ENCODE measurements at regions not wholly inside any gene's neighbourhood (a gene's known extent, or its start where the extent isn't known, plus 50 kb on each side); places are given as distances from the start of the nearest gene placed in this dataset.

DNA sequence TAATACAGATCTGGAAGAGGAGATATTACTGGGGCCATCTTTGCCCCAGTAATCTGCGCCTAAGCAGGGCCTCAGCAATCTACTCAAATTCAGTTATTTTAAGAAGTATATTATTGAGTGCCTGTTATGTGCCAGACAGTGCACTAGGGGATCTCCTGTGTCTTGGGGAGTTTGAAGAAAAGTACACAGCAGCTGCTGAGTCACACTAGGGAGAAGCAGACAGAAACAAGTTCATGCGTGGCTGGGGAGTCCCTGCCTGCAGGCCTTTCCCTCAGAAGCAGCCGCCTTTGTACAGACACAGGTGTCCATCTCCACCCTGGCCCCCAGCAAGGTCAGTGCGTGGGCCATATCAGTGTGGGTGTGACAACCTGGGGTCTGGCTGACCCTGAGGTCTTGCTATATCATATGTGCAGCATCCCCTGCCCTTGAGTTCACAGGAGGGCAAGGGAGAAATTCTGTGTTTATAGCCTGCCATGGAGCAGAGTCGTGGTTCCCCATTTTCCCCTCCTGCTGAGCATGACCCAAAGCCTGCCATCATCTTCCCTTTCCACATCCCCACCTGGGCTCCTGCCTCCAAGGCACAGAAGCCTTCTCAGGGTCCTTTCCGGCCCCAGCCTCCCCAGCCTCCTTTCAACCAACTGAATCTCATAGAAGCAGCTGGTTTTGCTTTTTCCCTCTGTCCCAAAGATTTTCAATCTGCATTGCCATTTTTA is 229.9 kb upstream of the SDK2 start:
- peak; percentile 22 for ATAC-seq
- Mint-ChIP-seq H3K27ac (no peak overlapping the region), H3K36me3 (no peaks in the 10 kb centered on the region), H3K9me3 (no peaks in the 10 kb centered on the region), H3K4me3 (no peak overlapping the region), H3K4me1 (peaks cover 0 to 7% (median 0%) of the 10 kb centered on the region in 7 donors), H3K27me3 (peaks cover 0 to 3% (median 0%) of the 10 kb centered on the region in 5 donors)
- no peak overlapping the region for H3K27ac ChIP-seq (ENCODE audit: low read depth, low read length)
- H3K4me3 ChIP-seq (ENCODE audit: low read length) = no peak overlapping the region
- ChIA-PET POLR2A (no interaction called here), CTCF (interaction anchor here (0.8 kb wide), 1 partner anchor 22 kb away, joined by 3 read pairs; no protein-coding TSS in a partner anchor)
- intact Hi-C loops (cut with micrococcal nuclease) = no loop called here
- no peaks in the 10 kb centered on the region for H3K36me3 ChIP-seq (ENCODE audit: control insufficient read depth in 2 of 3, insufficient read depth in 3 of 3, low read length in 3 of 3)
- no peaks in the 10 kb centered on the region for H3K9me3 ChIP-seq (ENCODE audit: control insufficient read depth in 2 of 3, low read length in 3 of 3)
- H3K4me1 ChIP-seq (ENCODE audit: control insufficient read depth in 2 of 2, insufficient read depth in 2 of 2, low read length in 2 of 2) = no peaks in the 10 kb centered on the region
- no peak for DNase-seq
- no peaks in the 10 kb centered on the region for H3K27me3 ChIP-seq (ENCODE audit: control insufficient read depth in 2 of 2, insufficient read depth in 2 of 2, low read length in 2 of 2)

DNA sequence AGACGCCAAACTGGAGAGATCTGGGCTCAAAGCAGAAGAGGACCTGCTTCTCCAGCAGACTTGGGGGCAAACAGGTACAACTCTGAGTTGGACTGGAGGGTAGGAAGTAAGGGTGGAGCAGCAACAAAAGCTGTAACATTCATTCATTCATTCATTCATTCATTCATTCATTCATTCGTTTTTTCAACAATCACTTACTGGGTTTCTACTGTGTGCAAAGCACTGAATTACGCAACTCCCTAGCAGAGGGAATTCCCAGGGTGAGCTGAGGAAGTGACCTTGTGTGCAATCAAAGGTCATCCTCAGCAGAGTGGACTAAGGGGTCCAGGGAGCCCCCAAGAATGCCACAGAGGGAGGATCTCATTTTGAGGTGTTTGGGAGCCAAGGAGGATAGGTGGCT is 231.1 kb upstream of the SDK2 start:
- CTCF ChIA-PET = no interaction called here
- no peaks in the 10 kb centered on the region for H3K36me3 ChIP-seq (ENCODE audit: control insufficient read depth in 2 of 3, insufficient read depth in 3 of 3, low read length in 3 of 3)
- DNase-seq = no peak
- H3K27me3 ChIP-seq (ENCODE audit: control insufficient read depth in 2 of 2, insufficient read depth in 2 of 2, low read length in 2 of 2) = no peaks in the 10 kb centered on the region
- Mint-ChIP-seq H3K4me1 (peaks cover 0 to 7% (median 0%) of the 10 kb centered on the region in 7 donors), H3K4me3 (no peak overlapping the region), H3K9me3 (no peaks in the 10 kb centered on the region), H3K36me3 (no peaks in the 10 kb centered on the region), H3K27ac (no peak overlapping the region), H3K27me3 (peaks cover 0 to 3% (median 0%) of the 10 kb centered on the region in 5 donors)
- intact Hi-C loops (cut with micrococcal nuclease) = no loop called here
- POLR2A ChIA-PET = no interaction called here
- H3K27ac ChIP-seq (ENCODE audit: low read depth, low read length) = no peak overlapping the region
- ATAC-seq = no peak
- H3K4me3 ChIP-seq (ENCODE audit: low read length) = no peak overlapping the region
- no peaks in the 10 kb centered on the region for H3K9me3 ChIP-seq (ENCODE audit: control insufficient read depth in 2 of 3, low read length in 3 of 3)
- H3K4me1 ChIP-seq (ENCODE audit: control insufficient read depth in 2 of 2, insufficient read depth in 2 of 2, low read length in 2 of 2) = no peaks in the 10 kb centered on the region

DNA sequence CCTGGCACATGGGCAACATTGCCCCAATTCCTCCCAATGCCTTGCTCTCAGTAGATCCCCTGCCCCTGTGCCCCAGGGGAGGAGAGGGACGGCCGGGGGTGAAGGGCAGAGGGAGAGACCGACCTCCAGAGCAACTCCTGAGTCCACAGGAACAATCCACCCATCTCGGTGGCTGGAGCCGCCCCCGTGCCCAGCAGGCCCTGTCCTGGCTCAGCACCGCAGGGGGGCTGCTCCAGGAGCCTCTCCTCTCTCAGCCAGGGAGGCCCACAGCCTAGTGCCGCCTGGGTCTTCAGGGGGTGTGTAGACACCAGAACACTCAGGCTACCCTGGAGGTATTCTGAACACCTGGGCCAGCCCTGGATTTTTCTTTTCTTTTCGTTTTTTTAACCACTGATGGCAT is 233.7 kb upstream of the SDK2 start:
- H3K27me3 ChIP-seq (ENCODE audit: control insufficient read depth in 2 of 2, insufficient read depth in 2 of 2, low read length in 2 of 2) = no peaks in the 10 kb centered on the region
- H3K4me3 Mint-ChIP-seq = no peak overlapping the region

DNA sequence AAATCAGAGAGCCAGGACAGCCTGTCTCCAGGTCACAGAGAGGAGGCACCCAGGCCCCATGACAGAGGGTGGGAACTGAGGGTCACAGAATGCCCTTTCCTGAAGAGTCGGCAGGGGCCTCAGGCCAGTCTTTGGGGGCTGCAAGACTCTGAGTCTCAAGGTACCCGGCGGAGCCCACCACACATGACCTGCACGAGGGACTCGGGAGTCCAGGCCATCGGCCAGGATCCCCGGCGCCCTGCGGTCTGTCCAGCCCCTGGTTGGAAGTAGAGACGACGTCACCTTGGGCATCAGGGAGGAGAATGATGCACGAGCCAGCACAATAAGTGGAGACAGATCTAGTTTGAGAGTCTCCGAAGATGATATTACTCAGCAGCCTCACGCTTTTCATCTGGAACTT is 234.7 kb upstream of the SDK2 start:
- Mint-ChIP-seq H3K4me3 (no peak overlapping the region), H3K27ac (no peak overlapping the region), H3K9me3 (no peaks in the 10 kb centered on the region), H3K27me3 (peaks cover 0 to 4% (median 0%) of the 10 kb centered on the region in 5 donors), H3K4me1 (peaks cover 0 to 7% (median 0%) of the 10 kb centered on the region in 7 donors), H3K36me3 (no peaks in the 10 kb centered on the region)
- intact Hi-C loops (cut with micrococcal nuclease) = no loop called here
- ATAC-seq (no peak), DNase-seq (no peak)
- Histone ChIP-seq H3K4me3 (ENCODE audit: low read length) (no peak overlapping the region), H3K27me3 (ENCODE audit: control insufficient read depth in 2 of 2, insufficient read depth in 2 of 2, low read length in 2 of 2) (no peaks in the 10 kb centered on the region), H3K4me1 (ENCODE audit: control insufficient read depth in 2 of 2, insufficient read depth in 2 of 2, low read length in 2 of 2) (no peaks in the 10 kb centered on the region), H3K9me3 (ENCODE audit: control insufficient read depth in 2 of 3, low read length in 3 of 3) (no peaks in the 10 kb centered on the region), H3K36me3 (ENCODE audit: control insufficient read depth in 2 of 3, insufficient read depth in 3 of 3, low read length in 3 of 3) (no peaks in the 10 kb centered on the region), H3K27ac (ENCODE audit: low read depth, low read length) (no peak overlapping the region)
- CTCF ChIA-PET = no interaction called here
- POLR2A ChIA-PET = no interaction called here

More for the DNA sequence above, 233.7 kb upstream of the SDK2 start:
- H3K36me3 ChIP-seq (ENCODE audit: control insufficient read depth in 2 of 3, insufficient read depth in 3 of 3, low read length in 3 of 3) = no peaks in the 10 kb centered on the region
- Mint-ChIP-seq H3K9me3 (no peaks in the 10 kb centered on the region), H3K27ac (no peak overlapping the region), H3K4me1 (peaks cover 0 to 7% (median 0%) of the 10 kb centered on the region in 7 donors), H3K27me3 (peaks cover 0 to 4% (median 0%) of the 10 kb centered on the region in 5 donors), H3K36me3 (no peaks in the 10 kb centered on the region)
- H3K27ac ChIP-seq (ENCODE audit: low read depth, low read length) = no peak overlapping the region
- no peak for ATAC-seq
- ChIA-PET POLR2A (no interaction called here), CTCF (no interaction called here)
- intact Hi-C loops (cut with micrococcal nuclease) = no loop called here
- H3K4me1 ChIP-seq (ENCODE audit: control insufficient read depth in 2 of 2, insufficient read depth in 2 of 2, low read length in 2 of 2) = no peaks in the 10 kb centered on the region
- H3K4me3 ChIP-seq (ENCODE audit: low read length) = no peak overlapping the region
- no peaks in the 10 kb centered on the region for H3K9me3 ChIP-seq (ENCODE audit: control insufficient read depth in 2 of 3, low read length in 3 of 3)
- no peak for DNase-seq

DNA sequence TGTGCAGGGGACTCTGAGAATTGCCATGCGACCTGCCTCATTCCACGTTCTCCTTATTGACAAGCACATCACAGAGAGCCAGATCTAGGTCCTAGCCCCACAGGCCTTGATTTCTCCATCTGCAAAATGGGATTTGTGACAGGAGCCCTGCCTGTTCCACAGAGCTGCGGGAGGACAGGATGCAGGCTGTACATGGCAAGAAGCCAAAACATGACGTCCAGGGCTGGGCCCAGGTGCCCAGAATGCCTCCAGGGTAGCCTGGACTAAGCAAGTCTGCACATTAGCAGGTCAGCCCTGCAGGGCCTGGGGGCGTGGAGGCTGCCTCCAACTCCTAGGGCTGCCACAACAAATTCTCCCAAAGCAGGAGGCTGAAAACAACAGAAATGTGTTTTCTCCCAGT is 235.7 kb upstream of the SDK2 start:
- no peaks in the 10 kb centered on the region for H3K36me3 ChIP-seq (ENCODE audit: control insufficient read depth in 2 of 3, insufficient read depth in 3 of 3, low read length in 3 of 3)
- Mint-ChIP-seq H3K27me3 (peaks cover 0 to 4% (median 0%) of the 10 kb centered on the region in 5 donors), H3K4me3 (no peak overlapping the region), H3K27ac (no peak overlapping the region), H3K36me3 (no peaks in the 10 kb centered on the region), H3K9me3 (no peaks in the 10 kb centered on the region), H3K4me1 (peaks cover 0 to 3% (median 0%) of the 10 kb centered on the region in 7 donors)
- H3K27me3 ChIP-seq (ENCODE audit: control insufficient read depth in 2 of 2, insufficient read depth in 2 of 2, low read length in 2 of 2) = no peaks in the 10 kb centered on the region
- ChIA-PET CTCF (no interaction called here), POLR2A (no interaction called here)
- H3K4me1 ChIP-seq (ENCODE audit: control insufficient read depth in 2 of 2, insufficient read depth in 2 of 2, low read length in 2 of 2) = no peaks in the 10 kb centered on the region
- H3K9me3 ChIP-seq (ENCODE audit: control insufficient read depth in 2 of 3, low read length in 3 of 3) = no peaks in the 10 kb centered on the region
- no peak overlapping the region for H3K27ac ChIP-seq (ENCODE audit: low read depth, low read length)
- no peak for DNase-seq
- no peak for ATAC-seq
- H3K4me3 ChIP-seq (ENCODE audit: low read length) = no peak overlapping the region
- intact Hi-C loops (cut with micrococcal nuclease) = no loop called here

DNA sequence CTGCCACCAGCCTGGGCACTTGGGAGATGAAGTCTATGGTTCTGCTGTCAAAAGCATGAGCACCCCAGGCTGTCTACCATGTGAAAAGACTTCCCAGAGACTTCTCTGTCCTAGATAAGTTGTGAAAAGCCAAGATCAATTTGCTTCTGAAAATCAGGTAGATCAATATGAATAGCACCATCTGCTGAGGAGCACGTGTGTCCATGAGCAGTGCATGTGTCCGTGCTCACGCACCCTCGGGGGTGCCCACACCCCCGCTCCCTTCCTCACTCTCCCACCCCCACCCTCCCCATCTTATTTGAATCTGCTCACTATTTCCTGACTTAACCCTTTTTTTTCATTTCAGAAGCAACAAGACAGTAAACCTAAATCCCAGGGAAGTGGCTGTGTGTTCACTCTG is 238.3 kb upstream of the SDK2 start:
- no peak overlapping the region for H3K27ac Mint-ChIP-seq
- no peak for ATAC-seq
- no peak for DNase-seq
- CTCF ChIA-PET = no interaction called here
- H3K36me3 Mint-ChIP-seq = no peaks in the 10 kb centered on the region
- Histone ChIP-seq H3K27ac (ENCODE audit: low read depth, low read length) (no peak overlapping the region), H3K27me3 (ENCODE audit: control insufficient read depth in 2 of 2, insufficient read depth in 2 of 2, low read length in 2 of 2) (no peaks in the 10 kb centered on the region), H3K4me1 (ENCODE audit: control insufficient read depth in 2 of 2, insufficient read depth in 2 of 2, low read length in 2 of 2) (no peaks in the 10 kb centered on the region), H3K4me3 (ENCODE audit: low read length) (no peak overlapping the region), H3K36me3 (ENCODE audit: control insufficient read depth in 2 of 3, insufficient read depth in 3 of 3, low read length in 3 of 3) (no peaks in the 10 kb centered on the region), H3K9me3 (ENCODE audit: control insufficient read depth in 2 of 3, low read length in 3 of 3) (no peaks in the 10 kb centered on the region)
- H3K9me3 Mint-ChIP-seq = no peaks in the 10 kb centered on the region
- H3K4me1 Mint-ChIP-seq = peaks cover 0 to 5% (median 0%) of the 10 kb centered on the region in 7 donors
- intact Hi-C loops (cut with micrococcal nuclease) = no loop called here
- no peak overlapping the region for H3K4me3 Mint-ChIP-seq
- H3K27me3 Mint-ChIP-seq = peaks cover 0 to 4% (median 0%) of the 10 kb centered on the region in 5 donors
- POLR2A ChIA-PET = no interaction called here

DNA sequence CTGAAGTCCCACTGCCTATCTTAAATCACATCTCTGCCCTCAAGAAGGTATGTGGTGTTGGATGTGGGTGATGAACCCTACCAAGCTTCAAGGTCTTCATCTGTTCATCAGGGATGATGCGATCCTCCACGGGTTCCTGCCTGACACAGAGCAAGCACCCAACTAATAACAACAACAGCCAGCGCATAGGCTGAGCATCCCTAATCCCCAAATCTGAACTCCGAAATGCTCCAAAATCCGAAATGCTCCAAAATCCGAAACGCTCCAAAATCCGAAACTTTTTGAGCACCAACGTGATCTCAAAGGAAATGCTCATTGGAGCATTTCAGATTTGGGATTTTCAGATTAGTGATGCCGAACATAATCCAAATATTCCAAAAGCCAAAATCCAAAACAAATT is 238.9 kb upstream of the SDK2 start:
- H3K4me3 Mint-ChIP-seq = no peak overlapping the region
- no peaks in the 10 kb centered on the region for H3K9me3 ChIP-seq (ENCODE audit: control insufficient read depth in 2 of 3, low read length in 3 of 3)
- peaks cover 0 to 4% (median 0%) of the 10 kb centered on the region in 5 donors for H3K27me3 Mint-ChIP-seq
- ChIA-PET POLR2A (no interaction called here), CTCF (no interaction called here)
- H3K4me1 Mint-ChIP-seq = peaks cover 0 to 5% (median 0%) of the 10 kb centered on the region in 7 donors
- no peaks in the 10 kb centered on the region for H3K4me1 ChIP-seq (ENCODE audit: control insufficient read depth in 2 of 2, insufficient read depth in 2 of 2, low read length in 2 of 2)
- ATAC-seq (no peak), DNase-seq (no peak)
- no peaks in the 10 kb centered on the region for H3K27me3 ChIP-seq (ENCODE audit: control insufficient read depth in 2 of 2, insufficient read depth in 2 of 2, low read length in 2 of 2)
- no peak overlapping the region for H3K4me3 ChIP-seq (ENCODE audit: low read length)
- H3K27ac ChIP-seq (ENCODE audit: low read depth, low read length) = no peak overlapping the region
- H3K36me3 Mint-ChIP-seq = no peaks in the 10 kb centered on the region
- intact Hi-C loops (cut with micrococcal nuclease) = no loop called here
- no peaks in the 10 kb centered on the region for H3K36me3 ChIP-seq (ENCODE audit: control insufficient read depth in 2 of 3, insufficient read depth in 3 of 3, low read length in 3 of 3)
- no peaks in the 10 kb centered on the region for H3K9me3 Mint-ChIP-seq
- H3K27ac Mint-ChIP-seq = no peak overlapping the region
